NCI-H2029 (cell line): ENCODE measurements at regions not wholly inside any gene's neighbourhood (a gene's known extent, or its start where the extent isn't known, plus 50 kb on each side); places are given as distances from the start of the nearest gene placed in this dataset.

Experiments
- DNase-seq: peaks from one replicate; lab custom pipeline; 2025; lab: John Stamatoyannopoulos, UW

DNA sequence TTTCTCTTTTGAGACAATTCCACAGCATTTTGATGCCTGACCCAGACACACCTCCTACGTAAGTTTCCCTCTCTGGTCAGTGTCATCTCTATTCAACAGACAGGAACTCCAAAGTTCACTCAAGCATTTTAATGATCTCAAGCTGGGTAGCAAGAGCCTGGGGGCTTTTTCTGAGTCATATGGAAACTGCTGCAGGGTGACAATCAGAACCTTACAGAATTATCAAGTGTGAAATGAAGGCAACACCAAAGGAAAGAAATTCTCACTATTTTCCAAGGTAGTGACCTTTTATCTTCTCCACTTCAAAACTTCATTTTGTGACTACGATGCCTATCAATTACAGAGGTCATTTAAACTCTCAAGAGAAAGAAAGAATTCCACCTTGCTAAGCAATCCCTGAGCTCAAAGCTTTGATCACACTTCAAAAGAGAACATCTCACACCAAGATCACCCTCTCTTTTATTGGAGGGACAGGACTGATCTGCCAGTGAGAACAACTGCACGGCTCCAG, 229.0 kb upstream of the ZC3H12C start:
- no peak for DNase-seq

DNA sequence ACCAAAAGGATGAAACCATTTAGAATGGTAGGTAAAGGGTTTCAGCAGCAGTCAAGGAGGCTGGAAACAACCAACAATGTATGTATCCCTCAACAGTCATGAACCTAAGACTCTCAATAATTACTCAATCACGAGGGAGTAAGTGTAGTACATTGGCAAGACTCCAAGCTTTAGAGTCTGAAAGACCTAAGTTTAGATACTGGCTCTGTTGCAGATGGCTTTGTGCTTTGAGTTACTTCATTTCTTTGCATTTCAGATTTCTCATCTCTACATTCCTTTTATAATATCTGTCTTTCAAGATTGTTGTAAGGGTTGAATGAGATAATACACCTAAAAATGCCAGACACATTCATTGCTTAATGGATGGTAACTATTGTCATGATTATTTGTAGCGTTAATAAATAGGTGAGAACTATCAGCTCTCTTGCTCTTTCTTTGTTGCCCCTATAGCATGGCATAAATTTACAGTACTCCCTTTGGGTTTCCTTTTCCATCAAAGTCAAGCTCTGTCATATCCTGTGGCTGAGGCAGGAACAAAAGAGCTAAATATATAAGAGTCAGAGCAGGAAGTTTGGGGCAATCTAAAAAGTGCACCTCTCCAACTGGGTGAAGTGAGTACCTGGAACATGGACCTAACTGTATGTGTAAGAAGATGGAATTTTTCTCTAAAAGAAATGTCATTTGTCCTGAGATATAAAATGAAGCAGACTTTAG, 228.2 kb upstream of the ZC3H12C start:
- no peak for DNase-seq

- DNase-seq, result no peak
These were observed 227.5 kb upstream of the ZC3H12C start for GRCh38 chr11:109865548-109866186.

GRCh38 chr11:109867784-109868183, 225.4 kb upstream of the ZC3H12C start:
- DNase-seq, result no peak

- DNase-seq, result no peak
These were observed 223.7 kb upstream of the ZC3H12C start for GRCh38 chr11:109869536-109869935.

- DNase-seq, result no peak
These were observed 222.9 kb upstream of the ZC3H12C start for GRCh38 chr11:109870297-109870696.

DNA sequence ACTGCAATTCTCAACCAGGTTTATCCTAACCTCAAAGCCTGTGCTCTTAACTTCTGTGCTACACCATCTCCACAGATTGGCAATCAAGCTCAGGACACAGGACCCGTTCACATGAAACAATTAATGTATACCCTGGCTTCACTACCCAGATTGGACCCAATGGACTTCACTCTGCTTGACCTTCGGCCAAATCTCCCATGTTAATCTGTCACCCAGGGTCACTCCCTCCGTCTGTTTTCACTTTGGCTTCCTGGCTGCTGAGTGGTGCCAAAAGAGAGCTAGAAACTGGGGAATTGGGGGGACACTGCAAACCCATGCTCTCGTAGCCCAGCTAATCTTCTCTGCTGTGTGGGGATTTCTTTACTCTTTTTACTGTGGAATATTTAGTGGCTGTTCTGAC, 216.1 kb upstream of the ZC3H12C start:
- no peak for DNase-seq

DNA sequence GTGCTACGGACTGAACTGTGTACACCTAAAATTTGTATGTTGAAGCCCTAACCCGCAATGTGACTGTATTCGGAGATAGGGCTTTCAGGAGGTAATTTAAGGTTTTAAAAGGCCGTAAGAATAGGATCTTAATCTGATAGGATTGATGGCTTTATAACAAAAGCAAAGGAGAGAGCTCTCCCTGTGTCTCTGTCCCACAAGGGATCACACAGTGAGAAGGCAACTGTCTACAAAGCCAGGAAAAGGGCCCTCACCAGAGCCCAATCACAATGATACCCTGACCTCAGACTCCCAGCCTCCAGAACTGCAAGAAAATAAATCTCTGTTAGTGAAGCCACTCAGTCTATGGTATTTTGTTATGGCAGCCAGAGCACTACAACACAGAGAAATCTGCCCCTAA, 208.7 kb upstream of the ZC3H12C start:
- no peak for DNase-seq

DNA sequence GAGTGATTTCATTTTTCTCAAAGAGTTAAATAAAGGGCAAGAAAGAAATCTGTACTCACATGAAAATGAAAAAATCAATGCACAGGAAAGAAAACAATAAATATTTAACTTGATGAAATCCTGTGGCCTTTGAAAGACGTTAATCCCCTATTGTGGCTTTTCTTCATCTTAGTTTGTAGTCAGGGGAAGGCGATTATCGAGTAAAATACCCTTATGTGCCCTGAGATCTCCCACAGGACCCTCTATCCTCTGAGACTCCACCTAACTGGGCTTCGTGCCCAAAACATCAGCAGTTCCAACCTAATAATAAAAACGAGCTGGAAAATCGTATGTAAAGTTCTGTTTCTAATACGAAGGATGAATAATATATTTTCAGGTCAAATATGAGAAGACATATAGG, 208.2 kb upstream of the ZC3H12C start:
- no peak for DNase-seq

- DNase-seq, result no peak
These were observed 200.8 kb upstream of the ZC3H12C start for GRCh38 chr11:109892321-109892794.

DNA sequence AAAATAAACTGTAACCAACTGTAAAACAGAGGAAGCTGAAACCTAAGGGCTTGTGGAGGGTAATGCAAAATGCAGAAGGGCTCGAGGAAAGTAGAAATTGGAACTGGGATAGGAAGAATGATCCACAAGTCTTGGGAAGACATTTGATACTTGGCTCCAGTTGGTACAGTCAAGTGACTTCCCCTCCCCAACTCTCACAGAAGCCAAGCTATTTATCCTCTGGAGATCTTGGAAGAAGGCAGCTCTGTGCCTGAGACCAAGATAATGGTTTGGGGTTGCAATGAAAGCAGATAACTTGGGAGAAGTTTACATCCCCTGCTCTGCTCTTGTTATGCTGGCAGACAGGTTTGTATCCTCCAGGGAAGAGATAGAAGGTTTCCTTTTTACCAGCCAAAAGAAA, 198.9 kb upstream of the ZC3H12C start:
- DNase-seq, result no peak

GRCh38 chr11:109898592-109898991, 194.6 kb upstream of the ZC3H12C start:
- no peak for DNase-seq

- DNase-seq, result no peak
These were observed 190.3 kb upstream of the ZC3H12C start for GRCh38 chr11:109902764-109903433.

- DNase-seq, result no peak
These were observed 181.7 kb upstream of the ZC3H12C start for GRCh38 chr11:109911488-109911887.

DNA sequence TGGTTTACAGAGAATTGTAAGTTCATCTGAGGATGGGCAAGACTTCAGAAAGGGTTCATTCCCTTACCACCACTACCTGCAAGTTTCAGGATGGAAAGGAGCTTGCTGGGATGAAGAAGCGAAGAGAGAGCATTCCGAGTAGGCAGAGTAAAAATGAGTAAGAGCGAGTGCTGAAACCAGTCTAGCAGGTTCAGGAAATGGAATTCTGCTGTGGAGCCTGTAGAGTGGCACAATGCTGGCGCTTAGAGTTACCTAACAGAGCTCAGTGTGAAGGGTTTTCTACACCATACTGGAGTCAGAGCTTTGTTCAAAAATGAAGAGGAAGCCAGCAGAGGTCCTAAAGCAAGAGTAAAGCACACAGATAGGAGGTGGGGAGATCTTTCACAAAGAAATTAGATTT, 179.2 kb upstream of the ZC3H12C start:
- no peak for DNase-seq

- no peak for DNase-seq
These were observed 178.2 kb upstream of the ZC3H12C start for GRCh38 chr11:109914809-109915653.

DNA sequence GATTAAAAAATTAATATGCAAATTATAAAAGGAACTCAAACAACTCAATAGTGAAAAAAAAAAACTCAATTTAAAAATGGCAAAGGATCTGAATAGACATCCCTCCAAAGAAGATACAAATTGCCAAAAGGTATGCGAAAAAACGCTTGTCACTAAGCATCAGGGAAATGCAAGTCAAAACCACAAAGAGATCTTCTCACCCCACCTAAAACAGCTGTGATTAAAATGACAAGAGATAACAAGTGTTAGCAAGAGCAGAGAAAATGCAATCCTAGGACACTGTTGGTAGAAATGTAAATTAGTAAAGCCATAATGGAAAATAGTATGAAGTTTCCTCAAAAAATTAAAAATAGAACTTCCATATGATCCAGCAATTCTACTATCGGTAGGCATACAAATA, 166.3 kb upstream of the ZC3H12C start:
- no peak for DNase-seq

GRCh38 chr11:109929308-109929707, 163.9 kb upstream of the ZC3H12C start:
- DNase-seq, result no peak

- no peak for DNase-seq
These were observed 160.1 kb upstream of the ZC3H12C start for GRCh38 chr11:109933126-109933525.

DNA sequence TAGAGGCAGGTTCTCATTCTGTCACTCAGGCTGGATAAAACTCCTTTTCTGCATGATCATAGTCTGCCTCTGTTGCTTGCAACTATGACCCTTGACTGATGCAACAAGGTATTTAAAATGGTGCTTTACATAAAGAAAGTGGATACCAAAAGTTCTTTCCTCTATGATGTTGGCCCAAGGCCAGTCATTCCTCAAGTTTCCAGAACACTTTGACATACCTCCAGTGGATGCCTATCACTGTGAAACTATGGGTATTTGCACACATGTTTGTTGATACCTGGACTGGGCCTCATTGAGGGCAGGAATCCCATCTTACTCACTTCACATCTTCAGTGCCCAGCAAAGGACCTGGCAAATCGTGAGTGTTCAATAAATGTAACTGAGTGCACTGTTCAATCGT, 159.0 kb upstream of the ZC3H12C start:
- DNase-seq, result no peak

DNA sequence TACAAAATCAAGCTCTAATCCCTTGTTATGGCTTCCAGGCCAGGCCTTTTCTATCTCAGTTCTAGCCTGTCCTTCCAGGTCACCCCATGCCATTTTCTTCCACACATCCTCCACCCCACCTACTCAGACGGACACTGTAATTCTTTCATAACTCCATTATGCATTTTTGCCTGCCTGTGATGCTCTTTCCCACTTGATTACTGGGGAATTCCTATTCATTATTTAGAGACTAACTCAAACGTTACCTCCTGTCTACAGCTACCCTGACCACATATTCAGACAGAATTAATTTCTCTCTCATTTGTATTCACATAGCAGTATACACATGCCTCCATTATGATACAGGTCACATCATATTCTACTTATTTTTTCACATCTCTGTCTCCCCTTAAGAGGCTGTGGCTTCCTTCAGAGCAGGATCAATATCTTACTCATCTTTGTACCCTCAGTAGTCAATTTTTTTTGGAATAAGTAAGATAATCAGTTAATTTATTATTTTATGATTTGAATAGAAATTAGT, 156.5 kb upstream of the ZC3H12C start:
- DNase-seq, result no peak

GRCh38 chr11:109937968-109938367, 155.2 kb upstream of the ZC3H12C start:
- no peak for DNase-seq
